Adrenal gland (tissue), 5 donors: ENCODE measurements at regions not wholly inside any gene's neighbourhood (a gene's known extent, or its start where the extent isn't known, plus 50 kb on each side); places are given as distances from the start of the nearest gene placed in this dataset.

Experiments
- POLR2A ChIP-seq, 2 donors: fragments of 450-650 bp; IDR thresholded peaks; one replicate each; pipeline ENCODE4 v1.6.1; 2017; ENCODE audit warnings: antibody characterized with exemption in 2 of 2, mild to moderate bottlenecking in 2 of 2, moderate library complexity in 1 of 2
- TF ChIP-seq, protein P1 (sequence below), 6 experiments: fragments of 450-650 bp in 4 of 6; fragments of 200-600 bp in 2 of 6; sonication (generic) in 1 of 6; IDR thresholded peaks; 1 replicate in 5 of 6; 2 replicates in 1 of 6; pipeline versions ENCODE4 v1.5.1 to v1.8.0; 2016 to 2021; ENCODE audit warnings: antibody characterized with exemption in 6 of 6, mild to moderate bottlenecking in 2 of 6, moderate library complexity in 1 of 6
- donor health status: DM: no; HTN: no; CAD: no.

DNA sequence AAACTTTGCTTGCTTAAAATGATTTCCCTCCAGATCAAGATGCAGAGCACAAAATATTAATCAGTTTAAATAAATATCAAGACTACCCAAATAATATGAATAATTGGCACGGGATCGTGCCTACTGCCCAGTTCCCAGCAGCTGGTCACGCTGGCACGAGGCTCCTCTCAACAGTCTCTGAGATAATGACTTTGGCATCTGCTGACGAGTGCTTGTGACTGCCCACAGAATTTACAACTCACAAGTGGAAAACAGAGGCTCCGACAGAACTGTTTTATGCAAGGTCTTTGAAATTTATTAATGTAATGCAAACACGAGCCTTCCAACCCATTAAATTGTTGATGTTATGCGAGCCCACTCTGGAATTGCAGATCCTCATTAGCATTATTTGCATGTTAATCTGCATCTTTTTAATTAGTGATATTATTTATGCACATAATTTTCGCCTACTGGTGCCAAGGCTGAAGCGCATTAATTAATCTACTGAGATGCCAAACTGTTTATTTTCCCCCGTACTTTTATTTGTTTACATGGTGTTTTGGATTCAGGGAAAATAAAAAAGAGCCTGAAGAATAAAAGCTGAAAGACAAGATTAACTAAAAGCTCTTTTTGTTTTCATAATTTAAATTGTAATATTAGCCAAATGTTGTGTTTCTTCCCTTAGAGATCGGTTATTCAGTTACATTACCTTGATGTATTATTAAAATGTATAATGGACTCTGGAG is 369.3 kb upstream of the IRX1 start:
- TF ChIP-seq POLR2A (IDR thresholded peaks at IDR 0.05), result no peak
- TF ChIP-seq, protein P1, sequence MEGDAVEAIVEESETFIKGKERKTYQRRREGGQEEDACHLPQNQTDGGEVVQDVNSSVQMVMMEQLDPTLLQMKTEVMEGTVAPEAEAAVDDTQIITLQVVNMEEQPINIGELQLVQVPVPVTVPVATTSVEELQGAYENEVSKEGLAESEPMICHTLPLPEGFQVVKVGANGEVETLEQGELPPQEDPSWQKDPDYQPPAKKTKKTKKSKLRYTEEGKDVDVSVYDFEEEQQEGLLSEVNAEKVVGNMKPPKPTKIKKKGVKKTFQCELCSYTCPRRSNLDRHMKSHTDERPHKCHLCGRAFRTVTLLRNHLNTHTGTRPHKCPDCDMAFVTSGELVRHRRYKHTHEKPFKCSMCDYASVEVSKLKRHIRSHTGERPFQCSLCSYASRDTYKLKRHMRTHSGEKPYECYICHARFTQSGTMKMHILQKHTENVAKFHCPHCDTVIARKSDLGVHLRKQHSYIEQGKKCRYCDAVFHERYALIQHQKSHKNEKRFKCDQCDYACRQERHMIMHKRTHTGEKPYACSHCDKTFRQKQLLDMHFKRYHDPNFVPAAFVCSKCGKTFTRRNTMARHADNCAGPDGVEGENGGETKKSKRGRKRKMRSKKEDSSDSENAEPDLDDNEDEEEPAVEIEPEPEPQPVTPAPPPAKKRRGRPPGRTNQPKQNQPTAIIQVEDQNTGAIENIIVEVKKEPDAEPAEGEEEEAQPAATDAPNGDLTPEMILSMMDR (IDR thresholded peaks at IDR 0.05), result no peak
